Spleen (tissue), 7 donors: ENCODE measurements at regions not wholly inside any gene's neighbourhood (a gene's known extent, or its start where the extent isn't known, plus 50 kb on each side); places are given as distances from the start of the nearest gene placed in this dataset.

ENCODE experiments used
- CTCF ChIP-seq, 11 experiments: fragments of 200-600 bp in 7 of 11; fragments of 450-650 bp in 4 of 11; sonication (generic) in 4 of 11; IDR thresholded peaks in 8 of 11; conservative IDR thresholded peaks in 3 of 11; 1 replicate in 7 of 11; 2 replicates in 4 of 11; pipeline versions ENCODE4 v1.4.0 to v1.8.0; 2016 to 2021; ENCODE audit warnings: antibody characterized with exemption in 11 of 11, inconsistent platforms in 4 of 11, mild to moderate bottlenecking in 1 of 11
- POLR2A ChIP-seq, 3 donors: fragments of 450-650 bp; IDR thresholded peaks; one replicate each; pipeline ENCODE4 v1.5.1; 2017; ENCODE audit warnings: antibody characterized with exemption in 3 of 3, mild to moderate bottlenecking in 1 of 3
- donor health status: DM: no; HTN: no; CAD: no; lungs with moderate emphysema.
- donor health status: DM: no; HTN: no; CAD: no.
- donor health status: DM: no; HTN: no; CAD: no.

- TF ChIP-seq CTCF (IDR thresholded peaks at IDR 0.05 in 8 of 11, conservative IDR thresholded peaks at IDR 0.05 in 3 of 11) (no peak), POLR2A (IDR thresholded peaks at IDR 0.05) (no peak)
Observed at GRCh38 chr6:103036846-103037245, 1643.3 kb downstream of the GRIK2 start.
